Thyroid gland (tissue), 4 donors: ENCODE measurements at regions not wholly inside any gene's neighbourhood (a gene's known extent, or its start where the extent isn't known, plus 50 kb on each side); places are given as distances from the start of the nearest gene placed in this dataset.

ENCODE experiments used
- CTCF ChIP-seq, 6 experiments: fragments of 200-600 bp in 3 of 6; fragments of 450-650 bp in 3 of 6; sonication (generic) in 3 of 6; IDR thresholded peaks; one replicate each; pipeline ENCODE4 v1.5.1; 2016 to 2019; ENCODE audit warnings: antibody characterized with exemption in 6 of 6, mild to moderate bottlenecking in 2 of 6, inconsistent platforms in 1 of 6, moderate library complexity in 1 of 6
- POLR2A ChIP-seq, 2 donors: fragments of 450-650 bp; IDR thresholded peaks; one replicate each; pipeline ENCODE4 v1.6.1; 2017; ENCODE audit warnings: antibody characterized with exemption in 2 of 2, mild to moderate bottlenecking in 2 of 2, moderate library complexity in 1 of 2

GRCh38 chr7:119703895-119704294 lies 569.1 kb upstream of the KCND2 start:
- TF ChIP-seq CTCF (IDR thresholded peaks at IDR 0.05): no peak
- no peak for TF ChIP-seq POLR2A (IDR thresholded peaks at IDR 0.05)
